ENCODE measurements at regions not wholly inside any gene's neighbourhood (a gene's known extent, or its start where the extent isn't known, plus 50 kb on each side); places are given as distances from the start of the nearest gene placed in this dataset.

DNA sequence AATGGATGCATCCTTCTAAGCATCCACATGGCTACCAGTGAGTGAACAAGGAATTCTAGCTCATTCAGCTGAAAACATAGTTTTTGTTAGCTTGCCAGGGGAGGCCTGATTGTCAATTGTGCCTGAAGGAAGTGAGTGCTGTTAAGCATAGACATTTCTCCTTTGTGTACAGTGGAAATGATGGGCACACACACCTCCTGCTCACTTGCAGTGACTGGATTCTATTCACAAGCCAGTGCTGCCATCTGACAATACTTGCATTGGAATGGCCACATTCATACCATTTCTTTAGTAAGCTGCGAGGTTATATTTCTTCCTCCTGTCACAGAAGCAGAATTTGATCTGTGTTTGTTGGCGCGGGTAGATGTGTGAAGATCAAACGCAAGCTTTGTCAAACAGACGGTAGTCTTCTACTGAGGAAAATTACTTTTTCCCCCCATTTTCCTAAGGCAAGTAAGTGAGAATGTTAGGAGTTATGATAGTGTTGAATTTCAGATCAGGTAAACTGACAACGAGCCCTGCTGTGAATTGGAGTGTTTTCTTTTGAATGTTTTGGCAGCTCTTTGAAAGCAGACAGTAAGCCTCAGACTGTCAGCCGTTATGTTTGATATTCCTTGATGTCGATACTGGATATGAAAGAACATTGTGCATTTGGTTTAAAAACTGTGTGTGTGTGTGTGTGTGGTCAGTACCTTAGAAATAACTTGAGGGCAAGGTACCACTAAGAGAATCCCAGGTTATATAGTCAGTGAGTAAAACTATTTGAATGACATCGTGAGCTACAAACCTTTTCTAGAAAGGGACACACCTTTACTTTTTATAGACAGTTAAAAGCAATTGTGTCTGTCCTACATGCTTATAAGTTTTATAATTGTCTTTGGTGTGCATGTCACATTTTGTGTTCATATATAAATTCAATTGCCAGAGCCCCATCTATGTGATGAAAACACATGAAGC lies 84.2 kb upstream of the BMP2 start:
- TF ChIP-seq, protein P1, sequence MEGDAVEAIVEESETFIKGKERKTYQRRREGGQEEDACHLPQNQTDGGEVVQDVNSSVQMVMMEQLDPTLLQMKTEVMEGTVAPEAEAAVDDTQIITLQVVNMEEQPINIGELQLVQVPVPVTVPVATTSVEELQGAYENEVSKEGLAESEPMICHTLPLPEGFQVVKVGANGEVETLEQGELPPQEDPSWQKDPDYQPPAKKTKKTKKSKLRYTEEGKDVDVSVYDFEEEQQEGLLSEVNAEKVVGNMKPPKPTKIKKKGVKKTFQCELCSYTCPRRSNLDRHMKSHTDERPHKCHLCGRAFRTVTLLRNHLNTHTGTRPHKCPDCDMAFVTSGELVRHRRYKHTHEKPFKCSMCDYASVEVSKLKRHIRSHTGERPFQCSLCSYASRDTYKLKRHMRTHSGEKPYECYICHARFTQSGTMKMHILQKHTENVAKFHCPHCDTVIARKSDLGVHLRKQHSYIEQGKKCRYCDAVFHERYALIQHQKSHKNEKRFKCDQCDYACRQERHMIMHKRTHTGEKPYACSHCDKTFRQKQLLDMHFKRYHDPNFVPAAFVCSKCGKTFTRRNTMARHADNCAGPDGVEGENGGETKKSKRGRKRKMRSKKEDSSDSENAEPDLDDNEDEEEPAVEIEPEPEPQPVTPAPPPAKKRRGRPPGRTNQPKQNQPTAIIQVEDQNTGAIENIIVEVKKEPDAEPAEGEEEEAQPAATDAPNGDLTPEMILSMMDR (IDR thresholded peaks at IDR 0.05; ENCODE audit: insufficient read depth, low read length, poor library complexity, severe bottlenecking), result no peak
- H3K4me3 ChIP-seq (replicated peaks; ENCODE audit: low read depth, low read length), result no peak overlapping the region

DNA sequence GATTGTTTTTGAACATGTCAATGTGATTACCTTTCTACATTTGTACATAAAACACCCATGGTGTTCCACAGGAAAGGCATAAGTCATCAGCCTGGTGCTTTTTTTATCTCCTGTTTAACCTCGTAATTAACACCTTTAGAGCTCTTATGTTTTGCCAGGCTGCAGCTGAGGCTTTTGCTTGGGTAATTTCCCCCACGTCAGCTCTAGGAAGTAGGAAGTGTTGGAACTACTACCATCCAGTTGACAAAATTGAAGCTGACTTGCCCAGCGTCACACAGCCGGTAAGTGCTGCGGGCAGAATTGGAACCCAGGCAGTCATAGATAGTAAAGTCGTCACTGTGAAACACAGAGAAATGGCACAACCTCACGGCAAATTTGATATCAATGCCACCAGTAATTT lies 86.6 kb upstream of the BMP2 start:
- TF ChIP-seq, protein P1 (IDR thresholded peaks at IDR 0.05; ENCODE audit: insufficient read depth, low read length, poor library complexity, severe bottlenecking), result no peak
- Histone ChIP-seq H3K27me3 (replicated peaks; ENCODE audit: control insufficient read depth, insufficient read depth, low read length) (no peaks in the 10 kb centered on the region), H3K4me3 (replicated peaks; ENCODE audit: low read depth, low read length) (no peak overlapping the region), H3K36me3 (ENCODE audit: control insufficient read depth, insufficient read depth, low read length) (no peaks in the 10 kb centered on the region)
- DNase-seq (ENCODE audit: extremely low read depth, insufficient read length), result no peak

More for the DNA sequence above, 84.2 kb upstream of the BMP2 start:
- no peaks in the 10 kb centered on the region for H3K27me3 ChIP-seq (replicated peaks; ENCODE audit: control insufficient read depth, insufficient read depth, low read length)
- no peaks in the 10 kb centered on the region for H3K36me3 ChIP-seq (ENCODE audit: control insufficient read depth, insufficient read depth, low read length)
- no peak for DNase-seq (ENCODE audit: extremely low read depth, insufficient read length)

DNA sequence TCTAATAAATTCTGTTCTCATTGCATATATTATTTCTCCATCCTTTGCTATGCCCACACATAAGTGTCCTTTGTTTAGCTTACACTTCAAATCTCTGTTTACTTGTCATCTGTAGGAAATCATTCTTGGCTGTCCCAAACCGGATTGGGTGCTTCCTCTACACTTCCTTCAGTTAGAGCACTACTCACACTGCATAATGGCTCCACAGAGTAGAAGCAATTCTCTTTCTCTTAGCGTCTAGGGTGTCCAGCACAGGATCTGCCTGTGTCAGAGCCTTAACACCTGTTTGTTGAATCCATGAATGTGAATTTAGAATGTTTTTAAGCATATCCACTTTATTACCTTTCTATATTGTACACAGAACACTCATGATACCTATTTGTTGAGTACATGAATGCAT lies 87.0 kb upstream of the BMP2 start:
- Histone ChIP-seq H3K4me3 (replicated peaks; ENCODE audit: low read depth, low read length) (no peak overlapping the region), H3K27me3 (replicated peaks; ENCODE audit: control insufficient read depth, insufficient read depth, low read length) (no peaks in the 10 kb centered on the region), H3K36me3 (ENCODE audit: control insufficient read depth, insufficient read depth, low read length) (no peaks in the 10 kb centered on the region)
- no peak for DNase-seq (ENCODE audit: extremely low read depth, insufficient read length)
- TF ChIP-seq, protein P1 (IDR thresholded peaks at IDR 0.05; ENCODE audit: insufficient read depth, low read length, poor library complexity, severe bottlenecking), result no peak

DNA sequence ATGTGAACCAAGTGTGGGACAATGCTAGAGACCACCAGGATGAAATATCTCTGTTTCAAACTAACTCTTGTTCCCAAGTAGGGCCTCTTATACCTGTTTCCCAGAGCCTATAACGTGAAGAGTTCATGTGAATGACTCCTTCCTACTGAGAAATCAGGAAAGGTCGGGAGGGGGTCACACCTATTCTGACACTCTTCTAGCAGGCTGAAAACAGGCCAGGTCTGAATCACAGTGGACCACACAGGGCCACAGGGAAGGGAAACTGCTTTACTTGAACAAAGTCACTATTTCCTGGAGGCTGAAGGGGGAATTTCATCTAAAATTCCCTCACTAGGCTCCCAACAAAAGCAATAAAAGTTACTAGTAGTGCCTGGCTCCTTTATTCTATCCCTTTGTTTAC lies 88.4 kb upstream of the BMP2 start:
- H3K27me3 ChIP-seq (replicated peaks; ENCODE audit: control insufficient read depth, insufficient read depth, low read length), result no peaks in the 10 kb centered on the region
- TF ChIP-seq, protein P1 (IDR thresholded peaks at IDR 0.05; ENCODE audit: insufficient read depth, low read length, poor library complexity, severe bottlenecking), result no peak
- DNase-seq (ENCODE audit: extremely low read depth, insufficient read length), result no peak

DNA sequence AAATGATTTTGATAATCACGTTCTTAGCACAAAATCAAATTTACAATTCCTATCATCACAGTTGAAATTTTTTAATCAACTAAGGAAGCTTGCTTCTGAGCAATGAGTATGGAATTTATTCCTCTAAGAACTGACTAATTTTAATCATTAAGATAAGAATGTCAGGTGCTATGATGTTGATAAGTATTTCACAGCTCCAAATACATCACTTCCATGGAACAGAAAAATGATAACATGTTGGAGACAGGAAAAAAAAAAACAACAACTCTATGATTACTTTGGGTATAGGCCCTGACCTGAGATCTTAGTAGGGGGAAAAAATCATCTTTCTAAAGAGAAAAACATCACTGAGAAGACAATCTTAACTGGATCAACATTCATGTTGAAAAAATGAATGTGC lies 89.4 kb upstream of the BMP2 start:
- DNase-seq (ENCODE audit: extremely low read depth, insufficient read length), result no peak
- no peaks in the 10 kb centered on the region for H3K27me3 ChIP-seq (replicated peaks; ENCODE audit: control insufficient read depth, insufficient read depth, low read length)
- H3K36me3 ChIP-seq (ENCODE audit: control insufficient read depth, insufficient read depth, low read length), result no peaks in the 10 kb centered on the region
- H3K4me3 ChIP-seq (replicated peaks; ENCODE audit: low read depth, low read length), result no peak overlapping the region
- TF ChIP-seq, protein P1 (IDR thresholded peaks at IDR 0.05; ENCODE audit: insufficient read depth, low read length, poor library complexity, severe bottlenecking), result no peak

More for the DNA sequence above, 88.4 kb upstream of the BMP2 start:
- H3K4me3 ChIP-seq (replicated peaks; ENCODE audit: low read depth, low read length), result no peak overlapping the region
- H3K36me3 ChIP-seq (ENCODE audit: control insufficient read depth, insufficient read depth, low read length), result no peaks in the 10 kb centered on the region

Data from GM06990 (cell line).